ENCODE measurements at regions not wholly inside any gene's neighbourhood (a gene's known extent, or its start where the extent isn't known, plus 50 kb on each side); places are given as distances from the start of the nearest gene placed in this dataset.

GRCh38 chr7:27392477-27392876 is 149.9 kb downstream of the EVX1 start:
- TF ChIP-seq, protein P1, sequence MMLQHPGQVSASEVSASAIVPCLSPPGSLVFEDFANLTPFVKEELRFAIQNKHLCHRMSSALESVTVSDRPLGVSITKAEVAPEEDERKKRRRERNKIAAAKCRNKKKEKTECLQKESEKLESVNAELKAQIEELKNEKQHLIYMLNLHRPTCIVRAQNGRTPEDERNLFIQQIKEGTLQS (IDR thresholded peaks at IDR 0.05) = no peak
- TF ChIP-seq CTCF (IDR thresholded peaks at IDR 0.05 in 2 of 3, conservative IDR thresholded peaks at IDR 0.05 in 1 of 3; ENCODE audit: borderline replicate concordance in 1 of 3, insufficient read depth in 1 of 3, low read depth in 2 of 3, low read length in 2 of 3) (no peak), SRF (IDR thresholded peaks at IDR 0.05; ENCODE audit: low read depth) (no peak), EZH2phosphoT487 (IDR thresholded peaks at IDR 0.05; ENCODE audit: borderline replicate concordance) (no peak), POLR2A (IDR thresholded peaks at IDR 0.05; ENCODE audit: borderline replicate concordance, extremely low read depth, insufficient read depth, insufficient read length) (no peak), ZNF274 (IDR thresholded peaks at IDR 0.05; ENCODE audit: low read depth, low read length) (no peak), CEBPB (IDR thresholded peaks at IDR 0.05; ENCODE audit: low read depth) (no peak)
